Fibroblast of peridontal ligament (primary cell): ENCODE measurements at regions not wholly inside any gene's neighbourhood (a gene's known extent, or its start where the extent isn't known, plus 50 kb on each side); places are given as distances from the start of the nearest gene placed in this dataset.
"Not testable (repeated sequence)": the region's sequence is repeated elsewhere in the genome, so short reads cannot be mapped to it uniquely, and the experiment has no call there.

Experiments
- DNase-seq: peaks from one replicate; pipeline ENCODE4 v3.0.0-alpha.2; 2010; ENCODE audit errors: extremely low read depth

- DNase-seq = no peak
Observed at GRCh38 chr1:31485166-31485565, 72.2 kb downstream of the SERINC2 start.

DNA sequence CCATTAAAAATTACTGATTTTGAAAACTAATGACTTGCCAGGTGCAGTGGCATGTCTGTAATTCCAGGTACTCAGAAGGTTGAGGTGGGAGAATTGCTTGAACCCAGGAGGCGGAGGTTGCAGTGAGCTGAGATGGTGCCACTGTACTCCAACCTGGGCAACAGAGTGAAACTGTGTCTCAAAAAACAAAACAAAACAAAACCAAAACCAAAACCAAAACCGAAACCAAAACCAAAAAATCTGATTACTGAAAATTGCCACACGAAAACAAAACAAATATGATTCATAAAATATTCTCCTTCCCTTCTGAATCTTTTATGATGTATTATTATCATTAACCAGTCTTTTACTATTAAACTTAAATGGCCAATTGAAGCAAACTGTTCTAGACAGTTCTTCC lies 74.1 kb downstream of the SERINC2 start:
- no peak for DNase-seq

DNA sequence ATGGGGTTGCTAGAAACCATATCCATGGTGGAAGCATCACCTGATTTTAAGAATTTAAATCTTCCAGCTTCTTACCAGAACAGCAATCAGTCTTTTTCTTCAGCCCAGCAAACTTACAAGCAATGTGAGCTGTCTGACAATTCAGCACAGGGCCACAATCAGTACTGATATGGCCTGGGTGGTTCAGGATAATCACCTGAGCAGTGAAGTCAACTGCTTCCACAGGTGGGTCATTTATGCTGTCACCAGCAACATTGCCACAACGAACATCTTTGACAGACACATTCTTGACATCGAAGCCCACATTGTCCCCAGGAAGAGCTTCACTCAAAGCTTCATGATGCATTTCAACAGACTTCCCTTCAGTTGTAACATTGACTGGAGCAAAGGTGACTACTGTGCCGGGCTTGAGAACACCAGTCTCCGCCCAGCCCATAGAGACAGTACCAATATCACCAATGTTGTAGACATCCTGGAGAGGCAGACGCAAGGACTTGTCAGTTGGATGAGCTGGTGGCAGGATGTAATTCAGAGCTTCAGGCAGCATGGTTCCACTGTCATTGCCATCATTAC lies 74.8 kb downstream of the SERINC2 start:
- no peak for DNase-seq

DNA sequence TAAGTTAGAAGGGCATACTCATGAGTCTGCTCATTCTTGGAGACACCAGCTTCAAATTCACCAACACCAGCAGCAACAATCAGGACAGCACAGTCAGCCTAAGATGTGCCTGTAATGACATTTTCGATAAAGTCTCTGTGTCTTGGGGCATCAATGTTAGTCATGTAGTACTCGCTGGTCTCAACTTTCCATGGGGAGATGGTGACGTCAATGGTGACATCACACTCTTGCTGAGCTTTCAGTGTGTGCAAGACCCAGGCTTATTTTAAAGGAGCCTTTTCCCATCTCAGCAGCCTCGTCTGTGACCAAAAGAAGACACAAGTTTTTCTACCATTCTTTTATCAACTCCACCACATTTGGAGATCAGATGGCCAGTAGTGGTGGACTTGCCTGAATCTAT lies 75.5 kb downstream of the SERINC2 start:
- no peak for DNase-seq

- DNase-seq = not testable (repeated sequence)
Observed at GRCh38 chr1:31489575-31489974, 76.6 kb downstream of the SERINC2 start.

DNA sequence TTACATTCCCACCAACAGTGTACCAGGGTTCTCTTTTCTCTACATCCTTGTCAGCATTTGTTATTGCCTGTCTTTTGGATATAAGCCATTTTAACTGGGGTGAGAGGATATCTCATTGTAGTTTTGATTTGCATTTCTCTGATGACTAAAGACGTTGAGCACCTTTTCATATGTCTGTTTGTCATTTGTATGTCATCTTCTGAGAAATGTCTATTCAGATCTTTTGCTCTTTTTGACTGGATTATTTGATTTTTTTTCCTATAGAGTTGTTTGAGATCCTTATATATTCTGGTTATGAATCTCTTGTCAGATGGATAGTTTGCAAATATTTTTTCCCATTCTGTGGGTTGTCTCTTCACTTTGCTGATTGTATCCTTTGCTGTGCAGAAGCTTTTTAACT lies 77.6 kb downstream of the SERINC2 start:
- not testable (repeated sequence) for DNase-seq

DNA sequence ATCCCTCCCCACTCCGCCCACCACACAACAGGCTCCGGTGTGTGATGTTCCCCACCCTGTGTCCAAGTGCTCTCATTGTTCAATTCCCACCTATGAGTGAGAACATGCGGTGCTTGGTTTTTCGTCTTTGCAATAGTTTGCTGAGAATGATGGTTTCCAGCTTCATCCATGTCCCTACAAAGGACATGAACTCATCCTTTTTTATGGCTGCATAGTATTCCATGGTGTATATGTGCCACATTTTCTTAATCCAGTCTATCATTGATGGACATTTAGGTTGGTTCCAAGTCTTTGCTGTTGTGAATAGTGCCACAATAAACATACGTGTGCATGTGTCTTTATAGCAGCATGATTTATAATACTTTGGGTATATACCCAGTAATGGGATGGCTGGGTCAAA lies 81.0 kb upstream of the TINAGL1 start:
- not testable (repeated sequence) for DNase-seq

- DNase-seq = not testable (repeated sequence)
Observed at GRCh38 chr1:31495770-31496169, 80.5 kb upstream of the TINAGL1 start.

DNA sequence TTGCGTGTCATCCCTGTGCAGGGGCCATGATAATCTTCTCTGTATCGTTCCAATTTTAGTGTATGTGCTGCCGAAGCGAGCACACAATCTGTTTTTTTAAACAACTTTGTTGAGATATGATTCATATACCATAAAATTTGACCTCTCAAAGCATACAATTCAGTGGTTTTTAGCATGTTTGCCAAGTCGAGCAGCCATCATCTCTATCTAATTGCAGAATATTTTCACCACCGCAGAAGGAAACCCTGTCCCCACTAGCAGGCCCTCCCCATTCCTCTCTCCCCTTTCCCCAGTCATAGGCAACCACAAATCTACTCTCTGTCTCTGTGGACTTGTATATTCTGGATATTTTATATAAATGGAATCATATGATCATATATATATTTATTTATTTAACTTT lies 78.7 kb upstream of the TINAGL1 start:
- DNase-seq = peak; percentile 92

DNA sequence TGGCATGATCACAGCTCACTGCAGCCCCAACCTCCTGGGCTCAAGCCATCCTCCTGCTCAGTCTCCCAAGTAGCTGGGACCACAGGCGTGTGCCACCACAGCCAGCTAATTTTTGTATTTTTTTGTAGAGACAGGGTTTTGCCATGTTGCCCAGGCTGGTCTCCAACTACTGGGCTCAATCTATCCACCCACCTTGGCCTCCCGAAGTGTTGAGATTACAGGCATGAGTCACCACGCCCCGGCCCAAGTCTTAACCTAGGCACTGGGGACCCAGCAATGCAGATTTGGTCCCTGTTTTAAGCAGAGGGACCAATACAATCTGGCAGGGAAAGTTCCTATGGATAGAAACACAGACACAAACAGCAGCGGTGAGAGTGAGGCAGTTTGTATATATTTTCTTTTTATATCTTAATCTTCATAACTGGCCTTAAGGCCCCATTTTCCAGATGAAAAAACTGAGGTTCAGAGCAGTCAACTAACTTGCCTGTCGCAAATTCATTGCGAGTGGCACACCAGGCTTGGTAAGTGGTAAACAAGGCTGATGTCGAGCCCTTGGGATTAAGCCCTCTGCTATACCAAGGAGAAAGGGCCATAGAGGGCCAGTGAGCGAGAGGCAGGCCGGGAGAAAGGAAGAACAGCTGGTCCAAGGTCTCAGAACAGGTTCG lies 77.8 kb upstream of the TINAGL1 start:
- DNase-seq = no peak

- DNase-seq = no peak
Observed at GRCh38 chr1:31501505-31501904, 74.8 kb upstream of the TINAGL1 start.

- no peak for DNase-seq
Observed at GRCh38 chr1:31502253-31502652, 74.1 kb upstream of the TINAGL1 start.

DNA sequence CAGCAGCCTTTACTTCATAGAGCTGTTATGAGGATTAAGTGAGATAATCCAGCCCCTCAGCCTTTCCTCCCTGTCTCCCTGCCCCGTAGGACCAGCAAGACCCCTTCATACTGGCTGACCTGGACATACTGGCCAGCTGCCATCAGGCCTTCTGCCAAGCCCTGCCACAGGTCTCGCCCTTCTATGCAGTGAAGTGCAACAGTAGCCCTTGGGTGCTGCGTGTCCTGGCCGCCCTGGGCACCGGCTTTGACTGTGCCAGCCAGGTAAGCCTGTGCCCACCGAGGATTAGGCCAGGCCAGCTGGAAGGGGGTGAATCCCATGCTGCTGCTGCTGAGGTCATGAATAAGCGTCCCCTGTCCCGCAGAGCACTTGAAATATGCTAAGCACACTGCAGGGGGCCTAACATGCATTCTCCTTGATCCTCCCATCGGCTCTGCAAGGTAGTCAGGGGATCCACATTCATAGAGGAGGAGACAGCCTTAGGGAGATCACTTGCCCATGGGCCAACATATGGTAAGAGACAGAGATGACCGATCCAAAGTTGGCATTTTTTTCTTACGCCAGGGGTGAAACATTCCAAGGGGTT lies 73.3 kb upstream of the TINAGL1 start:
- no peak for DNase-seq

- DNase-seq = no peak
Observed at GRCh38 chr1:31503570-31503969, 72.7 kb upstream of the TINAGL1 start.

DNA sequence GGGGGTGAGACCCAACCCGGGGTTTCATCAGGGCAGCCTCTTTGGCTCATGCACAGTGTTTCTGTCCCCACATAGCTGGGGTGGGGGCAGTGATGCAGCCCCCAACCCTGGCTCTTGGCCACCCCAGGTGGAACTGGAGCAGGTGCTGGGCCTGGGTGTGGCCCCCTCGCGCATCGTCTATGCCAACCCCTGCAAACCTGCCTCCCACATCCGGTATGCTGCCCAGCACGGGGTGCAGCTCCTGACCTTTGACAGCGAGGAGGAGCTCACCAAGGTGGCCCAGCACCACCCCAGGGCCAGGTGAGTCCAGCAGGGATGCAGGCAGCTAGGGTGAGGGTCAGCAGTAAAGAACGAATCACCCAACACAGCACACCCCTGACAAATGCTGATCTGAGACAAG lies 72.3 kb upstream of the TINAGL1 start:
- no peak for DNase-seq

DNA sequence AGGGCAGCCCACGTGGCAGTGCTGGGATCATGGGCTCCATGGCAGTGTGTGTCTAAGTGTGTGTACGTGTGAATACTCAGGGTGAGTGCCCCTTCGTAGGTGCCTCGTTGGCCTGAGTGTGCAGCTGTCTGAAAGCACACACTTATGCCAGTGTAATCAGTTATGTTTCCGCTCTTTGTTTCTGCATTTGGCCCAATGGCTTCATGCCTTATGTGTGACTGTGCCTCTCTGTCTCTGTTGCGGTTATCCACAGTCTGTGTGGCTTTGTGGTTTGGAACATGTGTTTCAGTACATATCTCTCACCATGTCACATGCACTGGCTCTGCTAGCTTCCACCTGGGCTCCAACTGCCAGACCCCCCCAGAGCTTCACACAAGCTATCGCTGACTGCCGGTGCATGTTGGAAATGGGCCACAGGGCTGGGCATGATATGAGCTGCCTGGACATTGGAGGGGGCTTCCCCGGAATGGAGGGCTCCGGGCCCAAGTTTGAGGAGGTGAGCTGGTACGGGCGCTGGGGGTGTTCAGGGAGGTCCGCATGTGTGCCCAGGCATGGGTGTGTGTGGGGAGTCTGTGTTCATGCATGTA lies 70.3 kb upstream of the TINAGL1 start:
- peak; percentile 82 for DNase-seq

DNA sequence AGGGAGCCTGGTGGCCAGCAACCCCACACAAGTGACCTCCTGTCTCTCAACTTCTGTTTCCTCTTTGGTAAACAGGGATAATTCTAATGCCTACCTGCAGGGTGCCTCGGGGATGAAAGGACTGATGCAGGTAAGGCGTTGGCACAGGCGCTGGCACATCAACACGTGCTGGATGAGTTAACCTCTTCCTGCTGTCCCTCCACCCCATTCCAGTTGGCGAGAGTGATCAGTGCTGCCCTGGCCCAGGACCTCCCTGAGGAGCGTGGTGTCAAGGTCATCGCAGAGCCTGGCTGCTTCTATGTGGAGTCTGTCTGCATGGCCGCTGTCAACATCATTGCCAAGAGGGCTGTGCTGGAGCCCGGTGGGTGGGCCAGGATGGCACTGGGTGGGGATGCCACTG lies 69.1 kb upstream of the TINAGL1 start:
- no peak for DNase-seq

- no peak for DNase-seq
Observed at GRCh38 chr1:31507676-31508530, 68.4 kb upstream of the TINAGL1 start.

DNA sequence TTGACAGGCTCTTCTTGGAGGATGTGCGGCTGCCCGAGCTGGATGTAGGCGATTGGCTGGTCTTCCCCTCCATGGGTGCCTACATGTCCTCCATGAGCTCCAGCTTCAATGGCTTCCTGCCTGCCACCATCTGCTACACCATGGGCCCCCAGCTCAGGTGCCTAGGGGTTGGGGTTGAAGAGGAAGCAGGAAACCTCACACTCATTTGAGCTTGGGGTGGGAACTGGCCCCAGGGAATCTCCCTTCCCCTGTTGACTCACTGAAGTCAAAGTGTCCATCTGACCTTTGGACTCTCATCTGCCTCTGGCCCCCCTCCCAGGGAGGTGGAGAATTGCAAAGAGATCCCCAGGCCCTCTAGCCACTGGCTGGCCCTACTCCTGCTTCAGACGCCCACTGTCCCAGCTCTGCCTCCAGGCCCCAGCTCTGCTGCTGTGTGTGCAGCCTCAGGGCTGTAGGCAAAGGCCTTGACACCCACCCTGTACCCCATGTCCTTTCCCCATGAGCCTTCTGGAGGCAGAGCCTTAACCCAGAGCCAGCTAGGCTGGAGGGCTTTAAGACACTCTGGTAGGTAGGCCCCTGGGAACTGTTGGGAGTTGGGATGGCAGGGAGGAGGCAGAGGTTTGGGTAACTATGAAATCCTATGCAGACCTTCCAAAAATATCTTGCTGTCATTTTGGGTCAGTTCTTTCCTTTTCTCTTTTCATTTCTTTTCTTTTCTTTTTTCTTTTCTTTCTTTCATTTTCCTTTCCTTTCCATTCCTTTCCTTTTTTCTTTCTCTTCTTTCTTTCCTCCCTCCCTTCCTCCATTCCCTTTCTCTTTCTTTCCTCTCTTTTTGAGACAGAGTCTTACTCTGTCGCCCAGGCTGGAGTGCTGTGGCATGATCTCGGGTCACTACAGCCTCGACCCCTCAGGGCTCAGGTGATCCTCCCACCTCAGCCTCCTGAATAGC lies 66.9 kb upstream of the TINAGL1 start:
- no peak for DNase-seq

- no peak for DNase-seq
Observed at GRCh38 chr1:31510304-31510703, 66.0 kb upstream of the TINAGL1 start.
